ENCODE measurements at regions not wholly inside any gene's neighbourhood (a gene's known extent, or its start where the extent isn't known, plus 50 kb on each side); places are given as distances from the start of the nearest gene placed in this dataset.

GRCh38 chr15:99453637-99454030 is 112.2 kb upstream of the MEF2A start:
- TF ChIP-seq, protein P1, sequence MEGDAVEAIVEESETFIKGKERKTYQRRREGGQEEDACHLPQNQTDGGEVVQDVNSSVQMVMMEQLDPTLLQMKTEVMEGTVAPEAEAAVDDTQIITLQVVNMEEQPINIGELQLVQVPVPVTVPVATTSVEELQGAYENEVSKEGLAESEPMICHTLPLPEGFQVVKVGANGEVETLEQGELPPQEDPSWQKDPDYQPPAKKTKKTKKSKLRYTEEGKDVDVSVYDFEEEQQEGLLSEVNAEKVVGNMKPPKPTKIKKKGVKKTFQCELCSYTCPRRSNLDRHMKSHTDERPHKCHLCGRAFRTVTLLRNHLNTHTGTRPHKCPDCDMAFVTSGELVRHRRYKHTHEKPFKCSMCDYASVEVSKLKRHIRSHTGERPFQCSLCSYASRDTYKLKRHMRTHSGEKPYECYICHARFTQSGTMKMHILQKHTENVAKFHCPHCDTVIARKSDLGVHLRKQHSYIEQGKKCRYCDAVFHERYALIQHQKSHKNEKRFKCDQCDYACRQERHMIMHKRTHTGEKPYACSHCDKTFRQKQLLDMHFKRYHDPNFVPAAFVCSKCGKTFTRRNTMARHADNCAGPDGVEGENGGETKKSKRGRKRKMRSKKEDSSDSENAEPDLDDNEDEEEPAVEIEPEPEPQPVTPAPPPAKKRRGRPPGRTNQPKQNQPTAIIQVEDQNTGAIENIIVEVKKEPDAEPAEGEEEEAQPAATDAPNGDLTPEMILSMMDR (IDR thresholded peaks at IDR 0.05; ENCODE audit: unreplicated experiment) = no peak
- H3K4me1 Mint-ChIP-seq = peaks cover 21% of the 10 kb centered on the region
- H3K4me3 Mint-ChIP-seq = no peak overlapping the region
- no peak overlapping the region for H3K27ac Mint-ChIP-seq
- DNase-seq (ENCODE audit: low spot score in 2 of 2, unreplicated experiment in 2 of 2) = peak in 1 of 2 experiments; percentile 31
- H3K27me3 Mint-ChIP-seq (ENCODE audit: low read depth) = no peaks in the 10 kb centered on the region
- H3K36me3 Mint-ChIP-seq = peaks cover 4% of the 10 kb centered on the region
- H3K9me3 Mint-ChIP-seq = peaks cover 8% of the 10 kb centered on the region

- Mint-ChIP-seq H3K27me3 (ENCODE audit: low read depth) (no peaks in the 10 kb centered on the region), H3K9me3 (peaks cover 8% of the 10 kb centered on the region), H3K36me3 (peaks cover 4% of the 10 kb centered on the region), H3K4me1 (peaks cover 21% of the 10 kb centered on the region), H3K4me3 (no peak overlapping the region), H3K27ac (peak overlapping the region; percentile 87)
- DNase-seq (ENCODE audit: low spot score in 2 of 2, unreplicated experiment in 2 of 2) = no peak
- TF ChIP-seq, protein P1 (IDR thresholded peaks at IDR 0.05; ENCODE audit: unreplicated experiment) = no peak
These were observed 111.5 kb upstream of the MEF2A start for GRCh38 chr15:99454107-99454809.

DNA sequence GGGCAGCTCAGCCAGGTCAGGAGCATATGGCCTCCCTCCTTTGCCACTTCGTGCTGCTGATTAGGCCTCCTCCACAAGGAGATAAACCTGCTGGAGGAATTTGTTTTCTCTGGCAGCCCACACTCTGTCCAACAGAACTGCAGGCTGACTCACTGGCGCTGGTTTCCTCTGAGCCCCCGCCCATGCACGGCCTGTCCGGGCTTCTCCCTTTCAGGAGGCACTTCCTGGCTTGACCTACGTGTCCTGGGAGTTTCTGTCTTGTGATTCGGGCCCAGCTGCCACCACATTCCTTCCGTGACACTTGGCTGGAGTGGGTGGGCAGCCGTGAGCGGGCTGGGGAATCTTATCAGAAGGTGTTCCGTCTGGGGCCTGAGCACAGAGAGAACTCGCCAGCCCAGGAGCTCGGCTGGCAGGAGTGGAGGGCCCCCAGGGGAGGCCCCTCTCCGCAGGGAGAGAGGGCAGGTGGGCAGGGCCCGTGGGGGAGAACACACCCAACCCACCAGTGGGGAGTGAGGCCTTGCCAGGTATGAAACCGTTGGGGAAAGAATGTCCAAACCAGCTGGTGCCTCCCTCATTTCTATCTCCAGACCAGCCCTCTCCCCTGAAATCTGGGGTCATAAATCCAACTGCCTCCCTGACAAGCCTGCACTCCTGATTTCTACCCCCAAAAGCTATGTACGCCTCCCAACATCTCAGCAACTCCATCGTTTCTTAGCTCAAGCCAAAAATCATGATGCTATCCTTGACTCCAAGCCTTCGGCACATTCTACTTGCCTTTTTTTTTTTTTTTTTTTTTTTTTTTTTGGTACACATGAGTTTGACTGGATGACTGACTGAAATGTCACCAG is 110.6 kb upstream of the MEF2A start:
- peaks cover 4% of the 10 kb centered on the region for H3K36me3 Mint-ChIP-seq
- peaks cover 20% of the 10 kb centered on the region for H3K4me1 Mint-ChIP-seq
- TF ChIP-seq, protein P1 (IDR thresholded peaks at IDR 0.05; ENCODE audit: unreplicated experiment) = no peak
- H3K27ac Mint-ChIP-seq = peak overlapping the region; percentile 87
- H3K9me3 Mint-ChIP-seq = peaks cover 12% of the 10 kb centered on the region
- H3K4me3 Mint-ChIP-seq = no peak overlapping the region
- DNase-seq (ENCODE audit: low spot score in 2 of 2, unreplicated experiment in 2 of 2) = peak in 1 of 2 experiments; percentile 66
- H3K27me3 Mint-ChIP-seq (ENCODE audit: low read depth) = no peaks in the 10 kb centered on the region

GRCh38 chr15:99455789-99456160 is 110.0 kb upstream of the MEF2A start:
- Mint-ChIP-seq H3K27ac (no peak overlapping the region), H3K36me3 (peaks cover 4% of the 10 kb centered on the region), H3K9me3 (peaks cover 12% of the 10 kb centered on the region), H3K4me3 (no peak overlapping the region), H3K27me3 (ENCODE audit: low read depth) (no peaks in the 10 kb centered on the region), H3K4me1 (peaks cover 15% of the 10 kb centered on the region)
- DNase-seq (ENCODE audit: low spot score in 2 of 2, unreplicated experiment in 2 of 2) = no peak
- TF ChIP-seq, protein P1 (IDR thresholded peaks at IDR 0.05; ENCODE audit: unreplicated experiment) = no peak

GRCh38 chr15:99464137-99464536 is 101.6 kb upstream of the MEF2A start:
- no peak for DNase-seq (ENCODE audit: low spot score in 2 of 2, unreplicated experiment in 2 of 2)
- no peak overlapping the region for H3K4me3 Mint-ChIP-seq
- H3K36me3 Mint-ChIP-seq = no peaks in the 10 kb centered on the region
- peaks cover 42% of the 10 kb centered on the region for H3K9me3 Mint-ChIP-seq
- TF ChIP-seq, protein P1 (IDR thresholded peaks at IDR 0.05; ENCODE audit: unreplicated experiment) = no peak
- H3K4me1 Mint-ChIP-seq = no peaks in the 10 kb centered on the region
- no peaks in the 10 kb centered on the region for H3K27me3 Mint-ChIP-seq (ENCODE audit: low read depth)
- no peak overlapping the region for H3K27ac Mint-ChIP-seq

All from mesothelial cell of epicardium (in vitro differentiated cells).